ENCODE measurements at regions not wholly inside any gene's neighbourhood (a gene's known extent, or its start where the extent isn't known, plus 50 kb on each side); places are given as distances from the start of the nearest gene placed in this dataset.

GRCh38 chr3:28907616-28908015 is 373.3 kb upstream of the RBMS3 start:
- Mint-ChIP-seq H3K4me3 (no peak overlapping the region), H3K4me1 (no peaks in the 10 kb centered on the region), H3K36me3 (no peaks in the 10 kb centered on the region), H3K27me3 (ENCODE audit: low read depth in 3 of 3) (peaks cover 1 to 3% (median 2%) of the 10 kb centered on the region in 3 donors), H3K9me3 (peaks cover 3 to 9% (median 5%) of the 10 kb centered on the region in 7 donors), H3K27ac (no peak overlapping the region)
- no peak overlapping the region for H3K4me3 ChIP-seq (replicated peaks in 1 of 3; ENCODE audit: low read depth in 2 of 3, low read length in 3 of 3)
- H3K36me3 ChIP-seq (replicated peaks in 1 of 2; ENCODE audit: control insufficient read depth in 1 of 2, insufficient read depth in 2 of 2, low read length in 2 of 2) = no peaks in the 10 kb centered on the region
- no peaks in the 10 kb centered on the region for H3K79me2 ChIP-seq (ENCODE audit: insufficient read depth, low read length)
- peaks cover 6 to 8% of the 10 kb centered on the region in 2 donors for H3K9me3 ChIP-seq (replicated peaks in 1 of 2; ENCODE audit: control insufficient read depth in 1 of 2, insufficient read depth in 1 of 2, low read length in 2 of 2)
- no peak for TF ChIP-seq CTCF (IDR thresholded peaks at IDR 0.05)
- 38% methylated on average over 1 of the region's 3 CpGs for WGBS (ENCODE audit: insufficient coverage)
- no peak for DNase-seq
- intact Hi-C loops (cut with micrococcal nuclease) = no loop called here
- no peaks in the 10 kb centered on the region for H3K27me3 ChIP-seq (ENCODE audit: control insufficient read depth in 2 of 2, insufficient read depth in 2 of 2, low read length in 2 of 2)
- no peaks in the 10 kb centered on the region for H3K4me1 ChIP-seq (ENCODE audit: control insufficient read depth in 1 of 2, insufficient read depth in 2 of 2, low read length in 2 of 2)
- H4K20me1 ChIP-seq (ENCODE audit: insufficient read depth, low read length) = no peaks in the 10 kb centered on the region
- H3K9ac ChIP-seq (ENCODE audit: insufficient read depth, low read length, poor library complexity, severe bottlenecking) = no peak overlapping the region
- H3K4me2 ChIP-seq (replicated peaks; ENCODE audit: extremely low read depth, low read length, poor library complexity, severe bottlenecking) = no peak overlapping the region
- H3K27ac ChIP-seq (ENCODE audit: low read depth in 1 of 2, low read length in 2 of 2) = no peak overlapping the region
- no peak overlapping the region for H2AFZ ChIP-seq (ENCODE audit: insufficient read depth, low read depth, low read length, poor library complexity, severe bottlenecking)

DNA sequence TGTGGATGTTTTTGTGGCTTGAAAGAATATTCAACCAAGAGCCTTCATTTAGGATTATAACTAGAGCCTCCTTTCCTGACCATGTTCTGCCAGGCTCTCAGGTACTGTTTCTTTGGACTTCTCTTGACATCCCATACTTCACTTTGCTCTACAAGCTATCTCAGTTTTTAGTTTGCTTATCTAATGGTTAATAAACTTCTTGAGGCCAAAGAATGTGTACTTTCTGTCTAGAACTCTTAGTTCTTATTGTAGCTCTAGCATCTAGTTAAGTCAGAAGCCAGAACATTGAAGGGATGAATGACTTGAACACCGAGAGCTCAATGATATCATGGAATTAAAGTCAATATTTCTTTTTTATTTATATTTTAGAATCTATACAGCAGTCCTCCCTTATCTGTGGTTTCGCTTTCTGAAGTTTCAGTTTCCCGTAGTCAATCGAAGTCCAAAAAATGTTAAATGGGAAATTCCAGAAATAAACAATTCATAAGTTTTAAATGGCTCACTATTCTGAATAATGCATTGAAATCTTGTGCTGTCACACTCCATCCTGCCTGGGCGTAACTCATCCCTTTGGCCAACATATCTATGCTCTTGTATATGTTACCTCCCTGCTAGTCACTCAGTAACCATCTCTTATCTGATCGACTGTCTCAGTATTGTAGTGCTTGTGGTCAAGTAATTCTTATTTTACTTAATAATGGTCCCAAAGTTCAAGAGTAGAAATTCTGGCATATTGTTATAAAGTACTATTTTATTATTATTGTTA is 368.6 kb upstream of the RBMS3 start:
- Mint-ChIP-seq H3K27me3 (ENCODE audit: low read depth in 3 of 3) (peaks cover 1 to 7% (median 4%) of the 10 kb centered on the region in 3 donors), H3K4me3 (no peak overlapping the region), H3K27ac (no peak overlapping the region), H3K4me1 (peaks cover 3% of the 10 kb centered on the region), H3K36me3 (no peaks in the 10 kb centered on the region), H3K9me3 (peaks cover 0 to 9% (median 3%) of the 10 kb centered on the region in 7 donors)
- no peak overlapping the region for H2AFZ ChIP-seq (ENCODE audit: insufficient read depth, low read depth, low read length, poor library complexity, severe bottlenecking)
- no peak overlapping the region for H3K9ac ChIP-seq (ENCODE audit: insufficient read depth, low read length, poor library complexity, severe bottlenecking)
- H3K9me3 ChIP-seq (replicated peaks in 1 of 2; ENCODE audit: control insufficient read depth in 1 of 2, insufficient read depth in 1 of 2, low read length in 2 of 2) = no peaks in the 10 kb centered on the region
- peaks cover 0 to 3% of the 10 kb centered on the region in 2 donors for H3K27me3 ChIP-seq (ENCODE audit: control insufficient read depth in 2 of 2, insufficient read depth in 2 of 2, low read length in 2 of 2)
- intact Hi-C loops (cut with micrococcal nuclease) = no loop called here
- no peak overlapping the region for H3K4me2 ChIP-seq (replicated peaks; ENCODE audit: extremely low read depth, low read length, poor library complexity, severe bottlenecking)
- no peak for DNase-seq
- H3K79me2 ChIP-seq (ENCODE audit: insufficient read depth, low read length) = no peaks in the 10 kb centered on the region
- H3K4me1 ChIP-seq (ENCODE audit: control insufficient read depth in 1 of 2, insufficient read depth in 2 of 2, low read length in 2 of 2) = peaks cover 0 to 7% of the 10 kb centered on the region in 2 donors
- no peak overlapping the region for H3K27ac ChIP-seq (ENCODE audit: low read depth in 1 of 2, low read length in 2 of 2)
- H3K4me3 ChIP-seq (replicated peaks in 1 of 3; ENCODE audit: low read depth in 2 of 3, low read length in 3 of 3) = no peak overlapping the region
- no peak for TF ChIP-seq CTCF (IDR thresholded peaks at IDR 0.05)
- WGBS (ENCODE audit: insufficient coverage) = 73% methylated on average over 2 of the region's 6 CpGs
- no peaks in the 10 kb centered on the region for H4K20me1 ChIP-seq (ENCODE audit: insufficient read depth, low read length)
- H3K36me3 ChIP-seq (replicated peaks in 1 of 2; ENCODE audit: control insufficient read depth in 1 of 2, insufficient read depth in 2 of 2, low read length in 2 of 2) = no peaks in the 10 kb centered on the region

Data from CD14-positive monocyte (primary cell).